SJCRH30 (cell line): ENCODE measurements at regions not wholly inside any gene's neighbourhood (a gene's known extent, or its start where the extent isn't known, plus 50 kb on each side); places are given as distances from the start of the nearest gene placed in this dataset.

ENCODE experiments used
- DNase-seq, 2 experiments: peaks; one replicate each; pipeline ENCODE4 v3.0.0-alpha.2; 2015 to 2020
- H3K27ac ChIP-seq: fragments of 250-450 bp; sonication (Bioruptor Pico); 2 replicates; pipeline ENCODE4 v1.5.1; 2020; ENCODE audit warnings: mild to moderate bottlenecking, moderate library complexity
- H3K27me3 ChIP-seq: fragments of 250-450 bp; sonication (Bioruptor Pico); 2 replicates; pipeline ENCODE4 v1.5.1; 2020; ENCODE audit warnings: mild to moderate bottlenecking, moderate library complexity
- H3K36me3 ChIP-seq: fragments of 250-450 bp; sonication (Bioruptor Pico); 2 replicates; pipeline ENCODE4 v1.5.1; 2020; ENCODE audit warnings: mild to moderate bottlenecking, moderate library complexity
- H3K4me1 ChIP-seq: fragments of 250-450 bp; sonication (Bioruptor Pico); 2 replicates; pipeline ENCODE4 v1.5.1; 2020; ENCODE audit warnings: mild to moderate bottlenecking, moderate library complexity
- H3K4me3 ChIP-seq: fragments of 250-450 bp; sonication (Bioruptor Pico); 2 replicates; pipeline ENCODE4 v1.5.1; 2020; ENCODE audit warnings: mild to moderate bottlenecking, moderate library complexity
- H3K9me3 ChIP-seq: fragments of 250-450 bp; sonication (Bioruptor Pico); replicated peaks from 2 replicates; pipeline ENCODE4 v1.5.1; 2020; ENCODE audit warnings: mild to moderate bottlenecking, moderate library complexity

DNA sequence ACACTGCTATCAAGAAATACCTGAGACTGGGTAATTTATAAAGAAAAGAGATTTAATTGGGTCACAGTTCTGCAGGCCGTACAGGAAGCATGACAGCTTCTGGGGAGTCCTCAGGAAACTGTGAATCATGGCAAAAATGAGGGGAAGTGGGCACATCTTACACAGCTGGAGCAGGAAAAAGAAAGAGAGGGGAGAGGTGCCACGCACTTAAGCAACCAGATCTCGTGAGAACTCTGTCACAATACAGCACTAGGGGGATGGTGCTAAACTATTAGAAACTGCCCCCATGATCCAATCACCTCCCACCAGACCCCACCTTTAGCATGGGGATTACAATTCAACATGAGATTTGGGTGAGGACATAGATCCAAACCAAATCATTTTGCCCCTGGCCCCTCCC lies 105.5 kb upstream of the CPLX2 start:
- no peak for DNase-seq
- Histone ChIP-seq H3K27ac (no peak overlapping the region), H3K27me3 (0 out of 2 replicates have a peak, but pooled peaks cover 2% of the 10 kb centered on the region), H3K4me1 (no peaks in the 10 kb centered on the region), H3K9me3 (no peaks in the 10 kb centered on the region), H3K4me3 (no peak overlapping the region), H3K36me3 (no peaks in the 10 kb centered on the region)

DNA sequence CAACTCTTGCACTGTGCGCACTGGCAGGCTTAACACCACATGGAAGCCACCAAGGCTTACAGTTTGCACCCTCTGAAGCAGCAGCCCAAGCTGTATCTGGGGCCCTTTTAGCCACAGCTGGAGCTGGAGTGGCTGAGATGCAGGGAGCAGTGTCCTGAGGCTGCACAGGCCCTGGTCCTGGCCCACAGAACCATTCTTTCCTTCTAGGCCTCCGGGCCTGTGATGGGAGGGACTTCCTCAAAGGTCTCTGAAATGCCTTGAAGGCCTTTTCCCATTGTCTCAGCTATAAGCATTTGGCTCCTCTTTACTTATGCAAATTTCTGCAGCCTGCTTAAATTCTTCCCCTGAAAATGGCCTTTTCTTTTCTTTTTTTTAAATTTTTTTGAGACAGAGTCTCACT lies 104.4 kb upstream of the CPLX2 start:
- no peaks in the 10 kb centered on the region for H3K9me3 ChIP-seq

DNA sequence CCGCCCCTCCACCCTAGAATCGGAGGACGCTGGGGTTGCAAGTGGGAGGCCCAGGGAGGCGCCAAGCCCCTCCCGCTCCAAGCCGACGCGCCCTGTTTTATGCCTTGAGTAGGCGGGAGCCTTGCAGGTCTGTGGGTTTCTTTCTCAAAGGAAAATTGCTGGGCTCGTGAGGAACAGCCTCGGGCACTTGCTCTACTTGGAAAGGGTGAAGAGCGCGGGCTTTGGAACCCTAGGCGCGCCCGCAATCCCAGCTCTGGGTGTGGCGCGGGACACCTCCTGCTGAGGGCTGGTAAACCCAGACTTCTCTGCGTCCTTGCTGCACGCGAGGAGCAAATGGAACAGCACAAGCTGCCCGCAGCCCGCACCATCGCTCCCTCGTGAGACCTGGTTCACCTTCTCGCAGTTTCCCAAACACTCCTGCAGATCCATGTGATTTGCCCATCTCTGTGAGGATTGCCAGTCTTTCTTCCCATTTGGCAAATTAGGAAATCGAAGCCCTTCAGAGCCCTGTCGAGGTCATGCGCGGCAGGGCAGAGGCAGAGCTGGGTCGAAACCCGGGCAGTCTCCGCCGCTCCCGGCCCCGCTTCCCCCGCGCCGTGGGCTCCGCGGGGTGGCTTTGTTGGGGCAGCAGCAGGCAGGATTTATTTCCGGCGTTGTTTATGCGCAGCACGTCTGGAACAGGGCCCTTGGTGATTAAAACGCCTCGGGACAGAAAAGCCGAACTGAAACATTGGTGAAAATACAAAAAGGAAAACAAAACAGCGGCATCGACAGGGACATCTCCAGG lies 98.4 kb upstream of the CPLX2 start:
- H3K36me3 ChIP-seq: no peaks in the 10 kb centered on the region
- no peaks in the 10 kb centered on the region for H3K4me1 ChIP-seq
- no peak overlapping the region for H3K27ac ChIP-seq
- 0 out of 2 replicates have a peak, but pooled peaks cover 3% of the 10 kb centered on the region for H3K27me3 ChIP-seq
- DNase-seq: no peak
- H3K4me3 ChIP-seq: no peak overlapping the region
- no peaks in the 10 kb centered on the region for H3K9me3 ChIP-seq

More for the DNA sequence above, 104.4 kb upstream of the CPLX2 start:
- no peak overlapping the region for H3K4me3 ChIP-seq
- H3K36me3 ChIP-seq: no peaks in the 10 kb centered on the region
- H3K27ac ChIP-seq: no peak overlapping the region
- H3K27me3 ChIP-seq: 0 out of 2 replicates have a peak, but pooled peaks cover 2% of the 10 kb centered on the region
- H3K4me1 ChIP-seq: no peaks in the 10 kb centered on the region
- DNase-seq: no peak

DNA sequence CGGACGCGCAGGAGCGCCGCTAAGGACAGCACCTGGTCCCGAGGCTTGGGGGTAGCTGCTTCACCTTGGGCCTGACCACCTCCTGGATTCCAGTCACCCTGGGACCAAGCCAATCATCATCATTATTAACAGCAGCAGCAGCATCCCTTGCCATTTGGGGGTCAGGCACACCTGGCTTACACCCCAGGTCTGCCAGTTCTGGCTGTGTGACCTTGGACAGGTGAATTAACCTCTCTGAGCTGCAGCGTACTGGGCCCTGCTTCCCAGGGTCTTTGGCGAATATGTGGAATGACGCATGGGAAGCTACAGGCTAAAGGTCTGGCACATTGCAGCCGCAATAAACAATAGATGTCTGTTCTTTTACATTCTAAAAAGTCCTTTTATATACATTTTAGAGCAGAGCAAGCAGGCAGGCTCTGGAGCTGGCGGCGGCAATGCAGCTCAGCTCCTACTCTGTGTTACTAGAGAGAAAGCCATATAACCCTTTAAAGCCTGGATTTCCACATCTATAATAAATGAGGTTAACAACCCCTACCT lies 97.8 kb upstream of the CPLX2 start:
- no peak for DNase-seq
- Histone ChIP-seq H3K4me1 (no peaks in the 10 kb centered on the region), H3K9me3 (no peaks in the 10 kb centered on the region), H3K36me3 (no peaks in the 10 kb centered on the region), H3K27me3 (0 out of 2 replicates have a peak, but pooled peaks cover 3% of the 10 kb centered on the region), H3K4me3 (no peak overlapping the region), H3K27ac (no peak overlapping the region)

DNA sequence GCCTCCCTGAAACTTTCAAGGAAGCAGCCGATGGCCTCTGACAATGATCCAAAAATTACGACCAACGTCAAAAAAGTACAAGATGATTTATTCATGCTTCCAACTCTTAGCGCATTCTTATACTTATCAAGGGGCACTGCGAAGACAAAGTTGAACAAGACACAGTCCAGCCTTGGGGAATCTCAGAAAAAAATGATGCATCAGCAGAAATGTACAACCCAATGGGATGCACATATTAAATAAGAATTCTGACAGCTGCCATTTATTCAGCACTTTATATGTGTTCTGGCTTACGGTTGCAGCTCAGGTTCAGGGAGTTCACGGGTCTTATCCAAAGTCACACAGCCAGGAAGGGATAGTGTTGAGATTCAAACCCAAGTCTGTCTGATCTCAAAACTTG lies 96.0 kb upstream of the CPLX2 start:
- 0 out of 2 replicates have a peak, but pooled peaks cover 3% of the 10 kb centered on the region for H3K27me3 ChIP-seq
- H3K4me3 ChIP-seq: no peak overlapping the region
- no peaks in the 10 kb centered on the region for H3K36me3 ChIP-seq
- no peak for DNase-seq
- no peak overlapping the region for H3K27ac ChIP-seq
- H3K4me1 ChIP-seq: no peaks in the 10 kb centered on the region
- H3K9me3 ChIP-seq: no peaks in the 10 kb centered on the region

DNA sequence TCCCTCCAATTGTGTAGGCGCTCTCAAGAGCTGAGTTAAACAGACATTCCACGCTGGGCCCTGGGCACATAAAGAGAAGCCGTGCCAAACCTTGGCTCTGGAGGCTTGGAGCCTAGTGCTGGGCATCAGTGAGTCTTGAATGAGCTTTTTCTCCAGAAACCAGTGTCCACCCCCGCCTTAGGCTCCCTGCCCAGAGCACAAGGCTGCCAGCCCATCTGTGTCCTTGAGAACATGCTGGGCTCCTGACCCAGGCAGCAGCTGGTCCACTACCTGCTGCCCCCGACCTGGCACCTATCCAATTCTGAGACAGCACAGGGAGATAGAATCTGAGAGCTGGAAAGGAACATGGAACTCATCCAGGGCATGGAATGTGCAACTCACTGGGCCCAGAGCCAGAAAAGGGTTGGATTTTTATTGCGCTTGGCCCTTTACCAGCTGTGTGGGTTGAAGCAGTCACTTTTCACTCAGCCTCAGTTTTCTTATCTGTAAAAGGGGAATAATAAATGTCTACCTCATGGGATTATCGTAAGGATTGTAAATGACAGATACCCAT lies 92.4 kb upstream of the CPLX2 start:
- Histone ChIP-seq H3K9me3 (no peaks in the 10 kb centered on the region), H3K27me3 (no peaks in the 10 kb centered on the region), H3K36me3 (no peaks in the 10 kb centered on the region), H3K4me1 (no peaks in the 10 kb centered on the region), H3K4me3 (no peak overlapping the region), H3K27ac (no peak overlapping the region)
- peak; percentile 38 to 47 for DNase-seq

DNA sequence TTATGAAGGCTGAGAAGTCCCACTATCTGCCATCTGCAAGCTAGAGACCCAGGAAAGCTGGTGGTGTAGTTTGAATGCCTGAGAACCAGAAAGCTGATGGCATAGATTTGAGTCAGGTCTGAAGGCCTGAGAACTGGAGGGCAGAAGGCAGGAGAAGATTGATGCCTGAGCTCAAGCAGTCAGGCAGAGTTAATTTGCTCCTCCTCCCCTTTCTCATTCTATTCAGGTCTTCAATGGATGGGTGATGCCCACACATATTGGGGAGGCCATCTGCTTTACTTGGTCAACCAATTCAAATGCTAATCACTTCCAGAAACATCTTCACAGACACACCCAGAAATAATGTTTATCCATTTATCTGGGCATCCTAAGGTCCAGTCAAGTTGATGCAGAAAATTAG lies 87.6 kb upstream of the CPLX2 start:
- H3K36me3 ChIP-seq: no peaks in the 10 kb centered on the region
- no peak overlapping the region for H3K27ac ChIP-seq
- no peaks in the 10 kb centered on the region for H3K27me3 ChIP-seq
- DNase-seq: no peak
- no peaks in the 10 kb centered on the region for H3K9me3 ChIP-seq
- H3K4me3 ChIP-seq: no peak overlapping the region
- H3K4me1 ChIP-seq: no peaks in the 10 kb centered on the region

DNA sequence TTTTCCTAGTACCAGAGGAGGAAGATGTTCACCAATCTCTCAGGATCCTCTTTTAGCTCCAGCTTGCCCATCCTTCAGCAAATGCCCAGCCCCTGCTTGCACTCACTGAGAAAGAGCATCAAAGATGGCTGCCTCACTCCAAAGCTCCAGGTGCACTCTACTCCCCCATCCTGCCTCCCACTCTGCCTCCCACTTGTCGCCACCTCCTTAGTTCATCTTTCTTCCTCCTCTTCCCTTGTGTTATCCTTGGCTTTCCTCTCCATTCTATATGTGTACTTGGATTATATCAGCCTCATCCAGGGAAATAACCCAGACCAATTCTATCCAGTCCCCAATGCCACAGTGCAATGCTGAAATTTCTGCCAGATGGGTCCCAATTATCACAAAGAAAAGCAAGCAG lies 87.1 kb upstream of the CPLX2 start:
- Histone ChIP-seq H3K4me3 (no peak overlapping the region), H3K27me3 (no peaks in the 10 kb centered on the region), H3K27ac (no peak overlapping the region), H3K9me3 (no peaks in the 10 kb centered on the region), H3K36me3 (no peaks in the 10 kb centered on the region), H3K4me1 (no peaks in the 10 kb centered on the region)
- DNase-seq: no peak

DNA sequence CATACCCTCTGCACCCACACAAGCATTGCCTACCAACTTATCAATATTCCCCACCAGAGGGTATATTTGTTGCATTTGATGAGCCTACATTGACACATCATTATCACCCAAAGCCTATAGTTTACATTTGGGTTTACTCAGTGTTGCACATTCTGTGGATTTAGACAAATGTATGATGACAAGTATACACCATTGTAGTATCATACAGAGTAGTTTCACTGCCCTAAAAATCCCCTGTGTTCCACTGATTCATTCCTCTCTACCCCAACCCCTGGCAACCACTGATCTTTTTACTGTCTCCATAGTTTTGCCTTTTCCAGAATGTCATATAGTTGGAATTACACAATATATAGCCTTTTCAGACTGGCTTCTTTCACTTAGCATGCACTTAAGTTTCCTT lies 85.7 kb upstream of the CPLX2 start:
- Histone ChIP-seq H3K36me3 (no peaks in the 10 kb centered on the region), H3K27me3 (no peaks in the 10 kb centered on the region), H3K4me3 (no peak overlapping the region), H3K9me3 (no peaks in the 10 kb centered on the region), H3K4me1 (no peaks in the 10 kb centered on the region), H3K27ac (no peak overlapping the region)
- DNase-seq: no peak

DNA sequence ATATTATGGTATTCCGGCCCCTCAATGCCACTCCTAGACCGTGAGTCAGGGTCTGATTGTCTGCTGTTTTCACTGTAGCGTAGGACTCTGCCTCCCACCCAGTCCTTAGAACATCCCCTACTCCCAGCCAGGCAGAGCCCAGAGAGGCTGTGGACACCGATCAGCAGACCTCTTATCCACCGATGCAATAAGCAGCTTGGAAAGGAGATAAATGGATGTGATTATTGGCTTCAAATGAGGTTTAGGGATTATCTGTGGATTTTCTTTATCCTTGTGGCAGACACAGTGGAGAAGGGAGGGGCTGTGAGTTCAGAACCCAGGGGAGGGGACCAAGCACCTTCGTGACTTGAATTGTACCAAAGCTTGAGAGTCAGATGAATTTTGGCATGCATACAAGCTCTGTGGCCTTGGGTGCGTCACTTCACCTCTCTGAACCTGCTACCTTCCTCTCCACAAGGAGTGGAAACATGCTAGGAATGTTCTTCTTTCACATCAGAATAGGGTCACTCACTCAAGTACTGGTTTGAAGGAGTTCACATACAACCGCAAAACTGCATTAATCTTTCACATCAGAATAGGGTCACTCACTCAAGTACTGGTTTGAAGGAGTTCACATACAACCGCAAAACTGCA lies 83.1 kb upstream of the CPLX2 start:
- Histone ChIP-seq H3K27ac (no peak overlapping the region), H3K36me3 (no peaks in the 10 kb centered on the region), H3K9me3 (no peaks in the 10 kb centered on the region), H3K4me1 (no peaks in the 10 kb centered on the region), H3K27me3 (no peaks in the 10 kb centered on the region), H3K4me3 (no peak overlapping the region)
- DNase-seq: no peak

DNA sequence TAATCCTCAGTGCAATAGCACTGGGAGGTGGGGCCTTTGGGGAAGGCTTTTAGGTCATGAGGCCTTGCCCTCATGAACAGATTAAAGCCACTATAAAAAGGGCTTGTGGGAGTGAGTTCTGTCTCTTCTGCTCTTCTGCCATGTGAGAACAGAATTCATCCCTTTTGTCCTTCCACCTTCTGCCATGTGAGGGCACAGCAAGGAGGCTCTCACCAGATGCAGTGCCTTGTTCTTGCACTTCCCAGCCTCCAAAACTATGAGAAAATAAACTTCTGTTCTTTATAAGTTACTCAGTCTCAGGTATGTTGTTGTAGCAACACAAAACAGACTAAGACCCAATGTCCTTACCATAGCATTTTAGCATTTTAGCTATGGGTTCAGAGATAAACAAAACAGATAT lies 81.7 kb upstream of the CPLX2 start:
- no peaks in the 10 kb centered on the region for H3K27me3 ChIP-seq
- no peaks in the 10 kb centered on the region for H3K9me3 ChIP-seq
- no peak for DNase-seq
- no peak overlapping the region for H3K4me3 ChIP-seq
- H3K36me3 ChIP-seq: no peaks in the 10 kb centered on the region
- H3K27ac ChIP-seq: no peak overlapping the region
- no peaks in the 10 kb centered on the region for H3K4me1 ChIP-seq

DNA sequence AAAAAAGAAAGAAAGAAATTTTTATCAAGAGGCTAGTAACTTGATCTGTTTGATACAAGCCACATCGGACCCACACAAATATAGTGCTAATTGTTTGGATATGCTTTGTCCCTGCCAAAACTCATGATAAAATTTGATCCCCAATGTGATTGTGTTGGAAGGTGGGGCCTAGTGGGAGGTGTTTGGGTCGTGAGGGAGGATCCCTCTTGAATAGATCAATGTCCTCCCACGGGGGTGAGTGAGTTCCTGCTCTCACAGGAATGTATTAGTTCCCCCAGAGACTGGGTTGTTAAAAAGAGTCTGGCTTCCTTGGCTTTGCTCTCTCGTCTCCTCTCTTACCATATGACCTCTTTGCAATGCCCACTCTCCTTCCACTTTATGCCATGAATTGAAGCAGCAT lies 80.6 kb upstream of the CPLX2 start:
- DNase-seq: no peak
- Histone ChIP-seq H3K36me3 (no peaks in the 10 kb centered on the region), H3K9me3 (no peaks in the 10 kb centered on the region), H3K4me3 (no peak overlapping the region), H3K4me1 (no peaks in the 10 kb centered on the region), H3K27ac (no peak overlapping the region), H3K27me3 (no peaks in the 10 kb centered on the region)

DNA sequence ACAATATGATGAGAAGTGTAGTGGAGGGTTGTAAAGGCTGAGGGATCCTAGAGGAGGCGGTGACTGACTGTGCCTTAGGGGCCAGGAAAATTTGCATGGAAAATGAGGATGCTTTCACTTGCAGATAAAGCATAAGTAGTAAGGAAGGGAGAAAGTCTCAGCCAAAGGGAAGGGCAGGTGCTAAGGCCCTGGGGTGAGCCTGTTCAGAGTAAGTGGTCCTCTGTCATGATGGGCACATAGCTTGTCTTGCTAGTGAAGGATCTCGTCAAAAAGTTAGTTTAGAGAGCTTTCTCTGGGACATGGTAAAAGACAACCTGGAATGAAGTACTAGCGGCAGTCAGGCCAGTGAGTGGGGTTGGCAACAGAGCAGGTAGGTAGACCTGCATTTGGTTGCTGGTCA lies 75.4 kb upstream of the CPLX2 start:
- H3K27ac ChIP-seq: no peak overlapping the region
- H3K36me3 ChIP-seq: no peaks in the 10 kb centered on the region
- H3K4me1 ChIP-seq: no peaks in the 10 kb centered on the region
- H3K27me3 ChIP-seq: no peaks in the 10 kb centered on the region
- DNase-seq: no peak
- H3K4me3 ChIP-seq: no peak overlapping the region
- H3K9me3 ChIP-seq: no peaks in the 10 kb centered on the region

DNA sequence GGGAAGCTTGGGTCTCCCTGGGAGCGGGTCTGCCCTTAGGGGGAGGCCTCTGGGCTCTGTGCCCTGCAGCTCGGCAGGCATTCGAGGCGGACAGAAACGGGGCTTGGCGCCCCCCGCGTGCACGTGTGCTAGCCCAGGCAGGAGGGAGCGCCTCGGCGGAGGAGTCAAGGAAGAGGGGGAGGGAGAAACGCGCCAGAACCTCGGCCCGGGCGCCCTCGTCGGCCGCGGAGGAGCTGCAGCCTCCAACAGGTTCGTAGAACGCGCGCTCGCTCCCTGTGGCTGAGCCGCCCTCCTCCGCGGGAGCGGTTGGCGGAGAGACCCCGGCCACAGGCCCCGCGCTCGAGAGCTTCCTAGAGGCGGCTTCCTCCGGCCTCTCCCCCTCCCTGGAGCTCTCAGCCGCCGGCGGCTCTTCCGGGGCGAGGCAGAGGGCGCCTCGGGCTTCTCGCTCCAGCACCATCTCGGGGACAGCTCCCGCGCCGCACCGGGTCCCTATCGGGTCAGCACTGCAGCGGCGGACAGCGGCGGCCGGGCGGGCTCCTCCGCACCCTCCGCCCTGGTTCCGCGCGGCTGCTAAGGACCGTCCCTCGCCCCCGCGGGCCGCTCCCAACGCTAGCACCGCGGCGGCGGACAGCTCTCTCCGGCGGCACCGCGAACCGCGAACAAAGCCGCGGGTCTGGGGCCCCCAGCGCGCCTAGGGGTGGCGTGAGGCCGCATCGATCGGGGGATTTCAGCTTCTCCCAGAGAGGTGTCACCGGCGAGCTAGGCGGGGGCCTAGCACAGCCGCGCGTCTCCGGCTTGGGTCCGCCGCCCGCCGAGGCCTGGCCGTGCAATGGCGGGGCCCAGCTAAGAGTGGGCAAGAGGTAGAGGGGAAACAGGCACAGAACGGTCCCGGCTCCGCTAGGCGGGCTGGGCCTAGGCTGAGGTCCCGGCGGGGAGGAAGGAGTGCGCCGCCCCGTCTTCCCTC lies 74.6 kb upstream of the CPLX2 start:
- Histone ChIP-seq H3K9me3 (no peaks in the 10 kb centered on the region), H3K4me1 (no peaks in the 10 kb centered on the region), H3K27me3 (no peaks in the 10 kb centered on the region), H3K27ac (no peak overlapping the region), H3K36me3 (no peaks in the 10 kb centered on the region), H3K4me3 (no peak overlapping the region)
- peak; percentile 26 to 41 for DNase-seq
